Omental fat pad (tissue), 3 donors: ENCODE measurements at regions not wholly inside any gene's neighbourhood (a gene's known extent, or its start where the extent isn't known, plus 50 kb on each side); places are given as distances from the start of the nearest gene placed in this dataset.
"Not testable (repeated sequence)": the region's sequence is repeated elsewhere in the genome, so short reads cannot be mapped to it uniquely, and the experiment has no call there.

Experiments used
- ATAC-seq: fragments of 150-250 bp; one replicate; pipeline ENCODE4 v1.9.1; 2016; ENCODE audit warnings: mild to moderate bottlenecking, moderate library complexity; ENCODE audit not compliant: low FRiP score
- DNase-seq: peaks from one replicate; pipeline ENCODE4 v3.0.0-alpha.2; 2019; ENCODE audit warnings: low spot score
- TF ChIP-seq, protein P1 (sequence below), 3 donors: fragments of 450-650 bp; IDR thresholded peaks; one replicate each; pipeline ENCODE4 v1.5.1; 2016 to 2017; ENCODE audit warnings: antibody characterized with exemption in 3 of 3, mild to moderate bottlenecking in 3 of 3, moderate library complexity in 2 of 3

- TF ChIP-seq, protein P1, sequence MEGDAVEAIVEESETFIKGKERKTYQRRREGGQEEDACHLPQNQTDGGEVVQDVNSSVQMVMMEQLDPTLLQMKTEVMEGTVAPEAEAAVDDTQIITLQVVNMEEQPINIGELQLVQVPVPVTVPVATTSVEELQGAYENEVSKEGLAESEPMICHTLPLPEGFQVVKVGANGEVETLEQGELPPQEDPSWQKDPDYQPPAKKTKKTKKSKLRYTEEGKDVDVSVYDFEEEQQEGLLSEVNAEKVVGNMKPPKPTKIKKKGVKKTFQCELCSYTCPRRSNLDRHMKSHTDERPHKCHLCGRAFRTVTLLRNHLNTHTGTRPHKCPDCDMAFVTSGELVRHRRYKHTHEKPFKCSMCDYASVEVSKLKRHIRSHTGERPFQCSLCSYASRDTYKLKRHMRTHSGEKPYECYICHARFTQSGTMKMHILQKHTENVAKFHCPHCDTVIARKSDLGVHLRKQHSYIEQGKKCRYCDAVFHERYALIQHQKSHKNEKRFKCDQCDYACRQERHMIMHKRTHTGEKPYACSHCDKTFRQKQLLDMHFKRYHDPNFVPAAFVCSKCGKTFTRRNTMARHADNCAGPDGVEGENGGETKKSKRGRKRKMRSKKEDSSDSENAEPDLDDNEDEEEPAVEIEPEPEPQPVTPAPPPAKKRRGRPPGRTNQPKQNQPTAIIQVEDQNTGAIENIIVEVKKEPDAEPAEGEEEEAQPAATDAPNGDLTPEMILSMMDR (IDR thresholded peaks at IDR 0.05) = no peak
- no peak for DNase-seq
- no peak for ATAC-seq
Measured at GRCh38 chr7:142468871-142469665, 211.2 kb upstream of the PRSS58 start.

GRCh38 chr7:142467056-142467655 lies 209.3 kb upstream of the PRSS58 start:
- ATAC-seq, DNase-seq: not testable (repeated sequence)

DNA sequence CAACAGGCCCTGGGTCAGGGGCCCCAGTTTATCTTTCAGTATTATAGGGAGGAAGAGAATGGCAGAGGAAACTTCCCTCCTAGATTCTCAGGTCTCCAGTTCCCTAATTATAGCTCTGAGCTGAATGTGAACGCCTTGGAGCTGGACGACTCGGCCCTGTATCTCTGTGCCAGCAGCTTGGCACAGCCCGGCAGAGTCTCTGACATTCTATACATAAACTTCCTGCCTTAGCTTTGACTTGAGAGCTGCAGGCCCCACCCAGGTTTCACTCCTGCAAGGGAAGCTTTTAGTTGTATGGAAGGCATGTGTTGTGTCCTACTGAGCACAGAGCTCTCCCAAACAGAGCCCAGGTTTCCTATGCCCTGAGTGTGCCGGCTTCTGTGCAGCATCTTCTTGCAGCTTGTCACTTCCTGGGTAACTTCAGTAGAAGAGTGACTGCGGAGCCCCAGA lies 205.6 kb upstream of the PRSS58 start:
- no peak for DNase-seq
- ATAC-seq = no peak
- TF ChIP-seq, protein P1 (IDR thresholded peaks at IDR 0.05) = no peak

DNA sequence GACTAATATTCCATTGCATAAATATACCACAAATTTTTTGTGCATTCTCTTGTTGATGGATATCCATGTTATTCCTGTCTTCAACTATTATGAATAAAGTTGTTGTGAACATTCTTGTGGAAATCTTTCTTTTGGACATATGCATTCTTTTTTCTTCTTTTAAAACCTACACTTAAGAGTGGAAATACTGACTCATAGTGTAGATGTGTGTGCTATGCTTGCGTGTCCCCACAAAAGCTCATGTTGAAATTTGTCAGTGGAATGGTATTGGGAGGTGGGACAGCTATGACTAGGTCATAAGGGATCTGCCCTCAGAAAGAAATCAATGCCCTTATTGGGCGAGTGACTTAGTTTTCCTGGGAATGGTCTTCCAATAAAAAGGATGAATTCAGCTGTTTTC lies 203.6 kb upstream of the PRSS58 start:
- TF ChIP-seq, protein P1 (IDR thresholded peaks at IDR 0.05) = no peak
- DNase-seq (no peak), ATAC-seq (no peak)

GRCh38 chr7:142460402-142461117 lies 202.7 kb upstream of the PRSS58 start:
- ATAC-seq (no peak), DNase-seq (no peak)
- TF ChIP-seq, protein P1 (IDR thresholded peaks at IDR 0.05) = no peak

GRCh38 chr7:142459551-142459963 lies 201.7 kb upstream of the PRSS58 start:
- DNase-seq (no peak), ATAC-seq (no peak)
- TF ChIP-seq, protein P1 (IDR thresholded peaks at IDR 0.05) = peak in 1 of 3 donors; percentile 5

DNA sequence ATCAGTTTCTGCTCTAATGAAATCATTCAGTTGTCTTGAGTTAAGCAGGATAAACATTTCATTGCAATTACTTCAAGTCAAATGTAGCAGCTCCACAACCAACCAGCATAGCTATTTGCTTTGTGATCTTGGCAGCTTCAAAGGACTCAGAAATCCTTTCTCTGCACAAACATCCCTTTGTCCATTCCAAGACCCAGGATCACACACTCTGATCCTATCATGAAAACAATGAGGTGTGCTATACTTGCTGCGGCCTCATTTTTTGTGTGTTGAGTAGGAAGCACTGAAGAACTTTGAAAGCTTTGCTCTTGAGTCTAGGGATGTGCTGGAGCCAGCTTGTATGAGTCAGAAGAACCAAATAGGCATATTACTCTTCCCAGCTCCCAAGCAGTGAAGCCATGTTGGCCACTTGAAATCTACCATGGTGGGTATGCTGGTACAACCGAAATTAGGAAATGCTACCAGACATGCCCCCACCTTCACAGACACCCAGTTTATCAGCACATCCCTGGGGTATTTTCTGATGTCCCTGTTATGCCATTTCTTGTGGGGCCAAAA lies 199.4 kb upstream of the PRSS58 start:
- DNase-seq = no peak
- no peak for ATAC-seq
- TF ChIP-seq, protein P1 (IDR thresholded peaks at IDR 0.05) = no peak
